A673 (cell line): ENCODE measurements at regions not wholly inside any gene's neighbourhood (a gene's known extent, or its start where the extent isn't known, plus 50 kb on each side); places are given as distances from the start of the nearest gene placed in this dataset.
A peak's percentile ranks its signal among the peaks of the same experiment; 100 is the strongest.

Experiments used
- BruUV-seq: library from RNA; stranded (reverse); fragments of 400-500 nt; replicated peaks from 2 replicates; lab custom pipeline; 2021; lab: Mats Ljungman, UMichigan
- CTCF ChIA-PET: fragments of 300-600 bp; sonication (Branson Sonifier 250); formaldehyde crosslinking; loops from one replicate; lab custom pipeline; 2022; ENCODE audit warnings: antibody characterized with exemption; lab: Charles Lee
- POLR2A ChIA-PET: fragments of 300-600 bp; sonication (Branson Sonifier 250); formaldehyde crosslinking; loops from one replicate; lab custom pipeline; 2022; ENCODE audit warnings: antibody characterized with exemption; ENCODE audit not compliant: low non-redundant PET; lab: Charles Lee
- DNase-seq: peaks from one replicate; pipeline ENCODE4 v3.0.0-alpha.2; 2015; ENCODE audit warnings: low spot score
- H3K27ac ChIP-seq: fragments of 200-600 bp; sonication (generic); 2 replicates; pipeline ENCODE4 v1.5.1; 2016; ENCODE audit warnings: mixed run types, low read depth, mild to moderate bottlenecking, mixed read lengths, antibody characterized with exemption, low read length; ENCODE audit not compliant: poor library complexity, severe bottlenecking
- H3K27me3 ChIP-seq: fragments of 200-600 bp; sonication (generic); replicated peaks from 2 replicates; pipeline ENCODE4 v1.6.1; 2017; ENCODE audit warnings: mixed run types, low read depth, mild to moderate bottlenecking, mixed read lengths, antibody characterized with exemption, low read length; ENCODE audit not compliant: insufficient read depth, poor library complexity
- H3K36me3 ChIP-seq: fragments of 200-600 bp; sonication (generic); 2 replicates; pipeline ENCODE4 v1.6.1; 2016; ENCODE audit warnings: mixed run types, mild to moderate bottlenecking, mixed read lengths, antibody characterized with exemption, low read length; ENCODE audit not compliant: insufficient read depth, poor library complexity, severe bottlenecking
- H3K4me1 ChIP-seq: fragments of 200-600 bp; sonication (generic); 2 replicates; pipeline ENCODE4 v1.6.1; 2017; ENCODE audit warnings: mixed run types, mild to moderate bottlenecking, mixed read lengths, antibody characterized with exemption, low read length; ENCODE audit not compliant: insufficient read depth, poor library complexity, severe bottlenecking
- H3K4me3 ChIP-seq: fragments of 200-600 bp; sonication (generic); 2 replicates; pipeline ENCODE4 v1.5.1; 2016; ENCODE audit warnings: low read depth, mixed run types, mild to moderate bottlenecking, mixed read lengths, low read length; ENCODE audit not compliant: poor library complexity, severe bottlenecking
- H3K9me3 ChIP-seq: fragments of 200-600 bp; sonication (generic); 2 replicates; pipeline ENCODE4 v1.6.1; 2016; ENCODE audit warnings: mixed run types, low read depth, mild to moderate bottlenecking, mixed read lengths, antibody characterized with exemption, low read length; ENCODE audit not compliant: poor library complexity, severe bottlenecking
- CTCF ChIP-seq: fragments of 300-800, 200-600 bp; sonication (generic); conservative IDR thresholded peaks from 2 replicates; pipeline ENCODE4 v1.5.1; 2017; ENCODE audit warnings: low read depth, mild to moderate bottlenecking, antibody characterized with exemption, low read length, moderate library complexity, mixed read lengths
- EZH2 ChIP-seq: fragments of 200-600 bp; sonication (generic); IDR thresholded peaks from 2 replicates; pipeline ENCODE4 v1.6.1; 2017; ENCODE audit warnings: borderline replicate concordance, low read depth, mild to moderate bottlenecking, mixed read lengths, antibody characterized with exemption, low read length; ENCODE audit not compliant: poor library complexity, severe bottlenecking
- intact Hi-C: fragments of 100-400 bp; cut with micrococcal nuclease; formaldehyde crosslinking; loops from one replicate; pipeline ENCODE4 v1.10.0; 2022; ENCODE audit not compliant: unreplicated experiment

DNA sequence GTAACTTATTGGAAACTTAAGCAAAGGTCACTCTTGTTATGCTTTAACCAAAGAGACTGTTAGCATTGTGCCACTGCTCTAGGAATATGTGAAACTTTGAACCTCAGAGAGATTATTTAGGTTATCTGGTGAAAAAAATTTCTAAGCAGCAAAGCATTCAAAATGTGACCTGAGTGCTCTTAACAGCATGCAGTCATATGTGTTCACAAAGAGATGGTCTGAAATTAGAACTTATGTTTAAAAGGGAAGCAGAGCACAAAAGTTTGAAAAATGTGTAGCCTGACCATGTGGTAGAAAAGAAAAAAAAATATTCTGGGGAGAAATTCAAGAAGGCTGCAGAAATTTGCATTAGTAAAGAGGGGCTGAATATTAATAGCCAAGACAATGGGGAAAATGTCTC, 420.2 kb upstream of the CADM2 start:
- no peak overlapping the region for H3K4me3 ChIP-seq
- TF ChIP-seq EZH2 (no peak), CTCF (no peak)
- CTCF ChIA-PET, result no interaction called here
- POLR2A ChIA-PET, result no interaction called here
- H3K36me3 ChIP-seq, result no peaks in the 10 kb centered on the region
- intact Hi-C loops, result no loop called here
- H3K9me3 ChIP-seq, result peaks cover 10% of the 10 kb centered on the region
- no peak overlapping the region for H3K27ac ChIP-seq
- no peaks in the 10 kb centered on the region for H3K27me3 ChIP-seq
- peaks cover 9% of the 10 kb centered on the region for H3K4me1 ChIP-seq
- no TSS peak for BruUV-seq
- no peak for DNase-seq

DNA sequence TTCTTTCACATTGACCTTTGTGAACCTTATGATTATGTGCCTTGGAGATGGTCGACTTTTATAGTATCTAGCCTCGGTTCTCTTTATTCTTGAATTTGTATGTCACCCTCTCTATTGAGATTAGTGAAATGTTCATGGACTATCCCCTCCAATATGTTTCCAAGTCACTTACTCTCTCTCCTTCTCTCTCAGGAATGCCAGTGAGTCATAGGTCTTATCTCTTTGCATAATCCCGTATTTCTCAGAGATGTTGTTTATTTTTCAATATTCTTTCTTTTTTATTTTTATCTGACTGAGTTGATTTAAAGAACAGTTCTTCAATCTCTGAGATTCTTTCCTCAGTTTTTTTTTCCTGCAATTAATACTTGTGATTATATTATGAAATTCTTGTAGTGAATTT, 411.6 kb upstream of the CADM2 start:
- DNase-seq, result no peak
- CTCF ChIA-PET, result interaction anchor here (0.8 kb wide), 1 partner anchor 813 kb away, joined by 5 read pairs; no protein-coding TSS in a partner anchor
- TF ChIP-seq EZH2 (no peak), CTCF (no peak)
- BruUV-seq, result no TSS peak
- Histone ChIP-seq H3K27ac (no peak overlapping the region), H3K9me3 (no peaks in the 10 kb centered on the region), H3K4me3 (no peak overlapping the region), H3K4me1 (no peaks in the 10 kb centered on the region), H3K36me3 (no peaks in the 10 kb centered on the region), H3K27me3 (no peaks in the 10 kb centered on the region)
- POLR2A ChIA-PET, result no interaction called here
- intact Hi-C loops, result loop anchor here (5.0 kb wide), 3 partner anchors 795 to 1030 kb away; no protein-coding TSS in a partner anchor

DNA sequence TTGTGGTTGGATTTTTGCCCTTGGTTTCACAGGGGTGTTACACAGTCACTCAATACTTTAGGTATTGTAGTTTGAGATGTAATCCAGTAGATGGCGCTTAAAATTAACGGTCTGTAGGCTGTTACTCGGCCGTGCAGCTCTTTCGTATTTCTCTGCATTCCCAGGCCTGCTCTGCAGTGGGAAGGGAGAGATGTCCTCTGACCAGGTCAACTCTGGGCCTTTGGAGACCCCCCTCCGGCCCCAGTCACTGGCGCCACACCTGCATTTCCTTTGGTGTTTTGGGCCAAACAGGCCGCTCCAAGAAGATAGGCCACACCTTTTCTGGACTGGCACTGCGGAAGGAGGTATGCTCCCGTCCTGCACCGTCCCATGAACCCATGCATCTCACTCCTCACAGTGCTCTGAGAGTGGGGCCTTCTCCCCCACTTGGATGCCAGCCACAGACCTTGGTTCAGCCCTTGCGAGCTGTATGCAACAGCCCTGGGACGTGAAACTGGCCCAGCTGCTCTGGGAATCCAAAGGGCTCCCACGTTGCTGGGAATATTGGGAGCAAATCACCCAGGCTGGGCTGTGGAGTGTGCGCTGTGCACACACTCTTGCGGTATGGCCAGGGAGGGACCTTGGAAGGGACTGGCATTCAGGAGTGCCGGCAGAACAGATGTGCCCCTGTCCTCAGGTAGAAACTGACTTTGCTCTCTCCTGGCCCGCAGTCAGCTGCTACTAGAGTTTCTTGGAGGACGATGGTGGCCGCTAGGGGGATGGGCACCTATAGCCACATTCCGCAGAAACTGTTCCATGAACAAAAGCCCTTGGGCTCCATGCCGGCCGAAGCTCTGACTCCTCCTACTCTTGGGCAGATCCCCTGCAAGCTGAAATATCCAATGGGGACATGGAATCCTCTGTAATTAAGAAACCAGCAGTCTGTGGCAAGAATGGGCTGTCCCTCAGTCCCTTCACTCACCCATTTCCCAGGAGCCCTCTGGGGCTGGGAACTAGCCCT, 410.5 kb upstream of the CADM2 start:
- POLR2A ChIA-PET, result no interaction called here
- no peak overlapping the region for H3K27ac ChIP-seq
- CTCF ChIA-PET, result interaction anchor here (0.8 kb wide), 1 partner anchor 812 kb away, joined by 5 read pairs; no protein-coding TSS in a partner anchor
- peak; percentile 42 for DNase-seq
- BruUV-seq, result no TSS peak
- TF ChIP-seq CTCF (peak; percentile 65), EZH2 (no peak)
- no peaks in the 10 kb centered on the region for H3K9me3 ChIP-seq
- no peak overlapping the region for H3K4me3 ChIP-seq
- H3K27me3 ChIP-seq, result no peaks in the 10 kb centered on the region
- H3K4me1 ChIP-seq, result no peaks in the 10 kb centered on the region
- intact Hi-C loops, result loop anchor here (5.0 kb wide), 3 partner anchors 794 to 1029 kb away; no protein-coding TSS in a partner anchor
- no peaks in the 10 kb centered on the region for H3K36me3 ChIP-seq
